CD1c-positive myeloid dendritic cell (primary cell): ENCODE measurements at regions not wholly inside any gene's neighbourhood (a gene's known extent, or its start where the extent isn't known, plus 50 kb on each side); places are given as distances from the start of the nearest gene placed in this dataset.
"Not testable (repeated sequence)": the region's sequence is repeated elsewhere in the genome, so short reads cannot be mapped to it uniquely, and the experiment has no call there.

Experiments used
- DNase-seq: peaks from one replicate; pipeline ENCODE4 v3.0.0-alpha.2; 2016; ENCODE audit errors: extremely low spot score

DNA sequence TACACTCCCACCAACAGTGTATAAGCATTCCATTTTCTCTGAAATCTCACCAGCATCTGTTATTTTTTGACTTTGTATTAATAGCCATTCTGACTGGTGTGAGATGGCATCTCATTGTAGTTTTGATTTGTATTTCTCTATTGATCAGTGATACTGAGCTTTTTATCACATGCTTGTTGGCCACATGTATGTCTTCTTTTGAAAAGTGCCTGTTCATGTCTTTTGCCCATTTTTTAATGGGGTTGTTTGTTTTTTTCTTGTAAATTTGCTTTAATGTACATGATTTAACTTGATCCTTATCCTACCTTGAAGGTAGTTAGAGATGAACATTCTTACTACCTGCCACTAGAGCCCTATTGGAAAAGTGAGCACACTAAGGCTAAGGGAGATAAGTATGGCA, 151.2 kb upstream of the KIF2A start:
- DNase-seq, result no peak

DNA sequence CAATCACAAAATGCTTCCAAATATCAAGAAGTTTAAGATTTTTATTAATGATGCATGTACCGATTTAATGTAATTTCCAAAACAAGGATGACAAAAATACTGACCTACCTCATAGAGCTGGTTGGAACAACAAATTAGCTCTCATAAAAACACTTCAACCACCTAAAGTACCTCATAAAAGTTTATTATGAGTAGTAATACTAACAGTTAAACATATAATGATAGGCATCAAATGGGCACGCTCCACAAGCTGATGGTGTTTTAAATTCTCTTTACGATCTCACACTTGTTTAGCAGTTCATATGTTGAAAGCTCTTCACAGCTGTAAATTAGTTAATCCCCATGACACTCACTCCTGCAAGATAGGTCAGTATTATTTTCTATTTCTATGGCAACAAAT, 150.0 kb upstream of the KIF2A start:
- no peak for DNase-seq

DNA sequence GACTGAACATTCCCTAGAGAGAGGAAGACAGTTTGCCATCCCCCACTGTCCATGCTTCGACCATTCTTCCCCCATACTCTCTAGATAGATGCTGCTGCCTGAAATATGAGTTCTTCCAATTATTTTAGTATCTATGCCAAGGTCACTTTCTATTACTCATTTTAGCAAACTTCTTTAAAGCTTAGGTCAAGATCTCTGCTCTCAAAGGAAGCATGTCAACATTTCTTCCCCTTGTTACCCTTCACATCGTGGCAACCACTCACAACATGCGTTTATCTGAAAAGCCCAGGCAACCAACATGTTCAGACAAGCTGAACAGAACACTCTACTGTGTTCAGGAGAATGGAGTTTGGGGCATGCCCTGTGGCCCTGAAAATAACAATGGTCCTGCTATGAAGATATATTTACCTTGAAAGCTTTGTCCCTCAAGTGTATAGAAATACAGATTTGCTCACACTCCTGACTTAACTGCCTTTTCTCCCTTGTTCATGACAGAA, 138.4 kb upstream of the KIF2A start:
- no peak for DNase-seq

DNA sequence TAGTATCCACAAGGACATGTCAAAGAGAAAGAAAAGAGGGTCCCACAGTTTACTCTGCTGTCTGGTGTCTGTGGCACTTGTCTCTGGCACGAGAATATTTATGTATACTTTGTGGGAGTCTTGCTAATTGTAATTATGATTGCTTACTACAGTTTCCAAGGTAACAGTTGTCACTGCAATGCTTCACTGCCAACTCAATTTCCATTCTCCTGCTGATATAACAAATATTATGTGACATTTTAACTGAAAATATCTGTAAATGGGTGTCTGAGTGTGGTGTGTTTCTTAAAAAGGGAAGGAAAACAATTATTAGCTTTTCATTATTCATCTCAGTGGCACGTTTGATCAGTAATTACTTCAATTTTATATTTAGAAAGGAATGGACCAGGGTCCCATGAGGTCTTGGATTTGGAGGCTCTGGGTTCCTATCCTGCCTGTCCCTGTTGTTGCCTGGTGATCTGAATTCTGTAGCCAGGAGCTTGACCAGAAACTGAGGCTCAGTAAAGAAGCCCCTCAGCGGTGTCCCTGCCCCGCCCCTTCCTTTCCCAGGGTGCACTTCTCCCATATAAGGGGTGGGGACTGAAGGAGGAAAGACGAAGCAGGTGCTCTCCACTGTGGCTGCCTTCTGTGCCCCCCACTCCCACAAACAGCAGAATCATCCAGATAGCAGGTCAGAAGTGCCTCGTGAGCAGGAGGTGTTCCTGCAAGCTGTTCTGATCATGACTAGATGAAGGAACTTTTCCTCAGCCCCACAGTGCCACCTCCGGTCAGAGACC, 137.3 kb upstream of the KIF2A start:
- DNase-seq, result no peak

DNA sequence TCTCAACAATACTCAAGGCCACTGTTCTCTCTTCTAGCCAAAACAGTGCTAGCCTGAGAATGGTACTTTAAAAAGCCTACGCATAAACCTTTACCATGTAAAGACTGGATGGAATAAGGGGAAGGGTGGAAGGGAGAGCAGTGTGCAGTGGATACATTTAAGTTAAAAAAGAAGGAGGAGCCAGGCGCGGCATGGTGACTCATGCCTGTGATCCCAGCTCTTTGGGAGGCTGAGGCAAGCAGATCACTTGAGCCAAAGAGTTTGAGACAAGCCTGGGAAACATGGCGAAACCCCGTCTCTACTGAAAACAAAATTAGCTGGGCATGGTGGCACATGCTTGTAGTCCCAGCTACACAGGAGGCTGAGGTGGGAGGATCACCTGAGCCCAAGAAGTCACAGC, 127.7 kb upstream of the KIF2A start:
- DNase-seq, result no peak

DNA sequence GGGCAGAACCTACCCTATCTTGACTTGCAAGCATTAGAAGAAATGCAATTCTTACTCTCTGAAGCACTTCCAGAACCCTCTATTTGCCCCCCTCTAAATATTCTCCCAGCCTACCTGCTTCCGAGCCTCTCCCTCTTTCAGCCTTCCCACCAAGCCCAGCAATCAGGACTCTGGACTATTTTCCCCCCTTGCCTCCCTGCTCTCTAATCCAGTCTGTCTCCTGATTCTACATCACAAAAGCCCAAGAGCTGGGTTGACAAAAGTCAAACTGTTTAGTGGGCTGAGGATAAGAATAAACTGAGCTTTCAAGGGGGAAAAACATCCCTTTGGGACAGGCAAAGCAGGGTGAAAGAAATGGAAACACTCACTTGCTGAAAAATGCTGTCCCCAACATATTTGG, 123.2 kb upstream of the KIF2A start:
- DNase-seq, result no peak

DNA sequence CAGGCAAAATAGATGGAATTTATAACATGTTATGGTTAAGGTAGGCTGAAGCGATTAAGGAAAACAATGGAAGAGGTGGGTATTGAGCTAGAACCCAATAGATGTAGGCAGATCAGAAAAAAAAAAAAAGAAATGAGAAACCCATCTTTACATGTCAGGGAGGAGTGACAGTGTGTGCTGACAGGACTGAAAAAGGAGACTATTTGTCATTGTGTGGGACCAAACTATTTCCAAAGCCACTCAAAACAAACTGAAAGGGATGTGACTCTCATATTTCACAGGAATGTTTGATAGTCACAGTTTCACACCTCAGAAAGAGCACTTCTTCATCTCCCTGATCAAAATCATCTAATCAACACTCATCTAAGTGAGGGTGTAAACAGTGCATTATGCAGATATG, 122.3 kb upstream of the KIF2A start:
- DNase-seq, result no peak

DNA sequence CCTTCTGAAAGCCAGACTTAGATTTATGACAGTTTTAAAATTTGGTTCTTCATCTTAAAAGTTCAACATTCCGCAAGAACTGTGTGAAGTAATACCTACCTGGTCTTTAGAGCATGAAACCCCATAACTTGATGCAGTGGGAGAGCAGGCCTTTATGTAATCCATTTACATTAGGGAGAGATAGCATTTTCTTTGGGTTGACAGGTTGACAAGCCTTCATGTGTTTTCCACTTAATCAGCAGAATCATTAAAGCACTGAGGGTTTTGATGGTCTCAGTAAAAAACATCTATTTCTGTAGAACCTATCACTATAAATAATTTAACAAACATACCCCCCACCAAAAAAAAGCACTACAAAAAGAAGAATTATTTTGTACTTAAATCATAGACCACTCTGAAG, 121.6 kb upstream of the KIF2A start:
- DNase-seq, result no peak

DNA sequence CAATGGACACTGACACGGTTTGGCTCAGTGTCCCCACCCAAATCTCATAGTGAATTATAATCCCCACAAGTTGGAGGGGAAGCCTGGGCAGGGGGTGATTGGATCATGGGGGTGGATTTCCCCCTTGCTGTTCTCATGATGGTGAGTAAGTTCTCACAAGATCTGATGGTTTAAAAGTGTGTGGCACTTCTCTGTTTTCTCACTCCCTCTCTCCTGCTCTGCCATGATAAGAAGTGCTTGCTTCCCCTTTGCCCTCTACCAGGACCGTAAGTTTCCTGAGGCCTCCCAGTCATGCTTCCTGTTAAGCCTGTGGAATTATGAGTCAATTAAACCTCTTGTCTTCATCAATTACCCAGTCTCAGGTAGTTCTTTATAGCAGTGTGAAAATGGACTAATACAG, 115.8 kb upstream of the KIF2A start:
- no peak for DNase-seq

DNA sequence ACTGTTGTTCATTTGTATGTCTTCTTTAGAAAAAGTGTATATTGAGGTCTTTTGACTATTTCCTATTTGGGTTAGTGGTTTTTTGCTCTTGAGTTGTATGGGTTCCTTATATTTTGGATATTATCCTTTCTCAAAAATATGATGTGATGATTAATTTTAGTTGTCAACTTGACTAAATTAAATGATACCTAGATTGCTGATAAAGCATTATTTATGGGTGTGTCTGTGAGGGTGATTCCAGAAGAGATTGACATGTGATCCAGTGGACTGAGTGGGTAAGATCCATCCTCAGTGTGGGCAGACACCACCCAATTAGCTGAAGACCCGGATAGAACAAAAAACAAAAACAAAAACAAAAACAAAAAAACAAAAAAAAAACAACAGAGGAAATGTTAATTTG, 115.1 kb upstream of the KIF2A start:
- DNase-seq, result no peak

DNA sequence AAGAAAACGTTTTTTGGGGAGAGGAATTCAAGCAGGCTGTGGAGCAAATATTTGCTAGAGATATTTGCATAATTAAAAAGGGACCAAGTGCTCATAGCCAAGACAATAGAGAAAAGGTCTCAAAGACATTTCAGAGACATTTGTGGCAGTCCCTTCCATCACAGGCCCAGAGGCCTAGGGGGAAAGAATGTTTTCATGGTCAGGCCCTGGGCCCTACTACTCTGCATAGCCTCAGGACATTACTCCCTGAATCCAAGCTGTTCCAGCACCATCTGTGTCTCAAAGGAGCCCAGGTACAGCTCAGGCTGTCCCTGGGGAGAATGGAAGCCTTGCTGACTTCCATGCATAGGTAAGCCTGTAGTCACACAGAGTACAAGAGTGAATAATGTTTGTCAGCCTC, 113.0 kb upstream of the KIF2A start:
- DNase-seq, result no peak

DNA sequence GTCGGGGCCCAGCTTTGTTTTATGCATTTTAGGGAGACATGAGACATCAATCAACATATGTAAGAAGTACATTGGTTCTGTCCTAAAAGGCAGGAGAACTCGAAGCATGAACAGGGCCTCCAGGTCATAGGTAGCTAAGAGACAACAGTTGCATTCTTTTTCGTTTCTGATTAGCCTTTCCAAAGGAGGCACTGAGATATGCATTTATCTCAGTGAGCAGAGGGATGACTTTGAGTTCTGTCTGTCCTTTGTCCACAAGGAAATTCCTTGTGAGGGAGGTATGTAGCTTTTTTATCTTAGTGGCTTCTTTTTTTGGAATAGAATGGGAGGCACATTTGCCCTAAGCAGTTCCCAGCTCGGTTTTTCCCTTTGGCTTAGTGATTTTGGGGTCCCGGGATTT, 109.5 kb upstream of the KIF2A start:
- not testable (repeated sequence) for DNase-seq

DNA sequence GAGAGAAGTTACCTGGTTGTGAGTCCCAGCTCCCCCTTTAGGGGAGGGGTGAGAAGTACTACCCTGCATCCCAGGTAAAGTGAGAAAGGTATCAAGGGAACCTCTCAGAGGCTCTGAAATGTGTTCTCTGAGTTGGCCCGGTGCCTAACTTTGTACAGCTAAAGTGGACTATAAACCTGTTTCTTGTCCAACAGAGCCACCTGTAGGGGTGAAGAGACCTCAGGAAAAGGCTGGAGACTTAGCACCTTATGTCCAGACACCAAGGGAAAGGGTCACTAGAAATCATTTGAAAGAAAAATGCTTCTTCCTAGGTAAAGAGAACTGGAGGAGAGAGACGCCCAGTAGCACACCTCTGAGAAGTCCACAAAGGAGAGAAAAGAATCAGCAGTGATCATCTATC, 108.3 kb upstream of the KIF2A start:
- DNase-seq, result no peak

DNA sequence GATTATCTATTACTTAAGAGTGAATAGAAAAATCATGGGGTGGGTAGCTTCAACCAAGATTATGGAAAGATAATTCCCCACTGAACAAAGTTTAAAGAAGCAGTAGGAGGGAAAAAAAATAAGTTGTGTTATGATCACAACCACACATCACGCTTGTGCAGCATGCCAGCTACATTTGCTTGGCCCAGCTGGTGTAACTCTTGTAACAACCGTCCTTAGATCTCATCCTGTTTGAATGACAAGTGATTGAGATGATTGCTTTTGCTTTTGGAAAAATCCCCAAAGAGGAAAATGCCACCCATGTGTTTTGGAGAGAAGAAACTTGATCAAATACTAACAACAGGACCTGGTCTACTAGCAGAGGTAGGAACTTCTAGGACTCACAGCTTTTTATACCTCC, 107.6 kb upstream of the KIF2A start:
- no peak for DNase-seq

DNA sequence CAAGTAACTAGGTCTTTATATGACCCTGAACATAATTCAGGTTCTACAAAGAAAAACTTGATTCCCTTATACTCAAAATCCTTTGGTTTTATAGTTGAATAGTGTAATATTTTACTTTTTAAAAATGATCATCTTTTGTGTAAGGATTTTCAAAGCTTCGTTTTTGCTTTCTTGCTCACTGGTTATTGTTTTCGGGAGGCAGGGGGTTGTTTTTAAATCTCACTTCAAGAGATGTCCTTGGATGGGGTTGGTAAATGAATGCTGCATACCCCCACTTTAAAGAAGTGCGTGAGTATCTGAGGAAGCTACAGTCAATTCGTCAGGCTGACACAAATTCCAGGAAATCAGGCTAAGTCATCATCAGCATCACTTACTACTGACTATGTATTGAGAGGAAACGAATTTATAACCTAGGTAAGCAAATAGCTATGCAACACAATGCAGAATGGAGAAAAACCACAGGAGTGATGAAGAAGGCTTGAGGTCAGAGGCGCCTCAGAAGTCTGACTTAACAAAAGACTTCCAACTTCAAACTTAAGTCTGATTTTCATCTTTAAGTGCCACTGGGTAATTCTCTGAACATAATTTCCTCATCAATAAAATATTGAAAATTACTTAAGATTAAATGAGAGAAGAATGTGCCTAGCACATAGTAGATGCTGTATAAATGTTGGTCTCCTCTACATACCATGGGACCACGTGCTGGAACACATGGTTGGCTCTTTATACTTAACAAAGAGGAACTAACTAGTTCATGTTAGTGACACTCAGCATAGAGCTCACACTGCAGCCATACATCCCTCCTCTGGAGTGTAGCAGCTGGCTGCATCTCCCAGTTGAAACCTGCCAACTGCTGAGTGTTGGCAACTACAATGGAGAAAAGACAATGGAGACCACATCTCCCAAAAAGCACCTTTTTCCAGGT, 106.0 kb upstream of the KIF2A start:
- no peak for DNase-seq

DNA sequence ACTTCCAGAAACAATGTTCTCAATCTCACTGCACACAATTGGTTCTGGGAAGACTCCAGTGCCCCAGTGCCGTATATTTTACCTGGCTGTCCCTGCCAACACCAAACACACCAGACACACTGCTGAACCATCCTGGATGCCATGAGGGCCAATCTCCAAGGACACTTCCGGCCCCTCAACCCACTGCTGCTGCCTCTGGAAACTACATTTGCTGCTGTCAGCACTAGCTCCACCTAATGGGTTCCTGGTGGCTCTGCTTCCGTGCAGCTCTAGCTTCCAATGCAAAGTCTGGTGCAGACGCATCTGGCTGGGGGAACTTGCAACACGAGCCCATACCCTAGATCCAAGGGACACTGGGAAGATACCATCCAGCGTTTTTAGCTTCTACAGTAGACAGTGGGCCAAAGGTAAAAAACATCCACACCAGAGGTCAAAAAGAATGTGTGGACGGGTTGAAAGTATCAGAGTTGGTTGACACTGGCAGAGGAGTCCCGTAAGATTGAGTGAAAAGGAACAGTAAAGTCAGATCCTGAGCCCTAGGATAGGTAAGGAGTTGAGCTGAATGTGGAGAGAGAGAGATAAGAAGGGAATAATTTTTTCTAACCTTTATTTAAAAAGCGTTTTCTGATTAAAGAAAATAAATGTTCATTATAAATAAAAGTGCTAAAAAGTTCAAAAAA, 99.7 kb upstream of the KIF2A start:
- DNase-seq, result no peak

DNA sequence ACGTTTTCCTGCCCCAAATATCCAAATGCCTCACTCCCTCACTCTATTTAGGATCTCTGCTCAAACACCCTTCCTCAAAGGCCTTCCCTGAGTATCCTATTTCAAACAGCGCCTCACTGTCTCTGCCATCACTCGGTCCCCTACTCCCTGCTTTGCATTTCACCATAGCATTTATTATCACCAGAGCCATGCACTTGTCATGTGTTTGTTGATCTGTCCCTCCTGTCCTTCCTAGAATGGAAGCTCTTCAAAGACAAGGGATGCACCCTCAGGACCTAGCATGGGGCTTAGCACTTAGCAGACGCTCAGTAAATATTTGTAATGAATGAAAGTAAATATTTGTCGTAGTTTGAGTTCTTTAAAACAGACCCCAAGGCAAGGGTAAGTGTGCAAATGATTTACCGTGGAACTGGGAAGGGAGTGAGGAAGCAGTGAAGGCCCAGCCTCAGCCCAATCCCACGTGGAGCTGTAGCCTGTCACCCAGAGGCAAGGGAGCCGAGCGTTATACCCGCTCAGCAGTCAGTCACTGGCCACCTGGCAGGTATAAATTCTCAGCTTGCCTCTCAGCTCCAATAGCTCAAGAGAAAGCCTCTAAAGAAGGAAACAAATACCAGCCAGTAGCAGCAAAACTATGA, 97.7 kb upstream of the KIF2A start:
- DNase-seq, result no peak

DNA sequence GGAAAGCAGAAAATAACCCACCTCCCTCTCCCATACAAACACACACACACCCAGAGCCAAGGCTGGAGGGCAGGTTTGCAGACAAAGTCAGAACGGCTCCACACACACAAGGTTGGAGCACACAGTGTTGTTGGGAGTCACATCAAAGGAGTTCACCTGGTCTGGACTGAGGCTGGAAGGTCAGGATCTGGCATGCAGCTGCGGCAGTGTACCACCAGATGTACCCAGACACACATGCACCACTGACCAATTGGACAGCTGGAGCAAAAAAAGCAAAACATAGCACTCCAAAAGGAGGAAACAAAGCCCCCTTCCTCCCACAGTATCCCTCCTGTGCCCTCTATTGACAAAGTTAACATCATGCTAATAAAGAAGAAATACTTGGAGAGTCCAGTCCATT, 94.6 kb upstream of the KIF2A start:
- DNase-seq, result no peak

DNA sequence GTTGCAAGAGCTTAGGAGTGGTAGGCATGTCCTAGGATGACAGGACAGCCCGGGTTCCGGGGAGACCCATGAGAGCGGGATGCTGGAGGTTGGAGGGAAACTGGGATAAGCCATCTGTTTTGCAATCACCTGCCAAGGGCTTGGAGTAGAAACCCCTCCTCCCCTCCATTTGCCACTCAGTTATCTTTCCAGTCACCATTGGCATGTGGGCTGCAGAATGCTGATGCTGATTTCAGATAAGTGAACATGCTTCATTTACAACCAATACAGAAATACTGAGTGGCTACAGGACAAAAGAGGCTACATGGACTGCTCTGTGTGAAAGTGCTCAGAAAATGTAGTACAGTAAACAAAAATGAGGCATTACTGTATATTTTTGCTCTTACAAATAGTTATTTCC, 93.4 kb upstream of the KIF2A start:
- DNase-seq, result no peak

DNA sequence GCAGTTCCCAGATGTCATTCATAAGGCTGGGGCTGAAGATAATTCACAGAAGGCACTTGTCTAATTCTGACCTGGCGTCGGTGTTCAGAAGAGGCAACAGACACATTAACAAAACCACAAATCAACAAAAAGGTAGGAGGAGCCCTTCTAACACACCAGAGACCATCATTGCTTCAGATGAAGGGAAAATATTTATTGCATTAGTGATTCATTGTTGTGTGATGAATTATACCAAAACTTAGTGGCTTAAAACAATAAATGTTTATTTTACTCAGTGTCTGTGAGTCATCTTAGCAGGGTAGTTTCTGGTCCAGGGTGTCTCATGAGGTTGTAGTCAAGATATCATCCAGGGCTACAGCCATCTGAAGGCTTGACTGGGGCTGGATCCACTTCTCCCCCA, 91.3 kb upstream of the KIF2A start:
- DNase-seq, result no peak

DNA sequence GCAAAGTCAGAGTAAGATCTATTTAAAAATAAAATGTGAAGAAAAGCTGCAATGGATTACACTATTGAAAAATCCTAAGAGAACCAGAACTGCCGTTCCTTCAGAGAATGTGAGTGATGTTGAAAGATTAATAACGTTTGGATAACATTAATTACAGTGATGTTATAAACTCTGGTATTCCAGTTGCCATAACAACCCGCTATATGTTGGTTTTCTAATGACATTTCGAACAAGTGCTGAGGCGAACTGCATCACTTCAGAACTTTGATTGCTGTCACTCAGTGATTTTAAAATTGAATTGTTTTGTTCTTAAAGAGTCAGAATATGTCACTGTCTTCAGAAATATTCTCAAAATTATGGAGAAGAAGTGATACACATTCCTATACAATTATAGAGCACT, 89.4 kb upstream of the KIF2A start:
- not testable (repeated sequence) for DNase-seq

DNA sequence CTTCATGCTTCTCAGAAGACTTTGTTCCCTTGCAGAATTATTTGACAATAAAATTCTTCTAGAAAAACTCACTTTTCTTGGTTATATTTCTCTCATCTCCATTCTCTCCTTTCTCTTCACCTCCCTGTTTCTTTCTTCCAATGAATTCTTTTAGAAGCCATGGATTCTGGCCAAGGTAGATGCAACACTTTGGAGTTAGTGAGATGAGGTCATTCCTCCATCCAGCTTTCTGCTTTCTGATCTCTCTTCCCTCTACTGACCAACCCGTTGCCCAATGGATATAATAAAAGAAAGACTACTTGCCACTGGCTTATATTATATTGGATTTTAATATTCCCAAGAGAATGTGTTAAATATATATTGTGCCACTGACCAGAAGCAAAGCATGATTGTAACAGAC, 88.9 kb upstream of the KIF2A start:
- DNase-seq, result not testable (repeated sequence)
